ENCODE measurements at regions not wholly inside any gene's neighbourhood (a gene's known extent, or its start where the extent isn't known, plus 50 kb on each side); places are given as distances from the start of the nearest gene placed in this dataset.

- DNase-seq = no peak
- ChIA-PET POLR2A (no interaction called here), CTCF (no interaction called here)
- Mint-ChIP-seq H3K27me3 (peaks cover 6% of the 10 kb centered on the region), H3K4me3 (no peak overlapping the region), H3K4me1 (no peaks in the 10 kb centered on the region), H3K36me3 (ENCODE audit: low read depth) (no peaks in the 10 kb centered on the region), H3K27ac (no peak overlapping the region), H3K9me3 (no peaks in the 10 kb centered on the region)
These were observed 166.9 kb upstream of the DCN start for GRCh38 chr12:91349476-91349875.

- no peak overlapping the region for H3K4me3 Mint-ChIP-seq
- no peaks in the 10 kb centered on the region for H3K9me3 Mint-ChIP-seq
- H3K36me3 Mint-ChIP-seq (ENCODE audit: low read depth) = no peaks in the 10 kb centered on the region
- POLR2A ChIA-PET = no interaction called here
- DNase-seq = no peak
- CTCF ChIA-PET = no interaction called here
- peaks cover 6% of the 10 kb centered on the region for H3K27me3 Mint-ChIP-seq
- no peak overlapping the region for H3K27ac Mint-ChIP-seq
- H3K4me1 Mint-ChIP-seq = no peaks in the 10 kb centered on the region
These were observed 165.0 kb upstream of the DCN start for GRCh38 chr12:91347481-91348214.

GRCh38 chr12:91346827-91347226 lies 164.2 kb upstream of the DCN start:
- Mint-ChIP-seq H3K27me3 (peaks cover 6% of the 10 kb centered on the region), H3K36me3 (ENCODE audit: low read depth) (no peaks in the 10 kb centered on the region), H3K4me1 (no peaks in the 10 kb centered on the region), H3K9me3 (no peaks in the 10 kb centered on the region), H3K27ac (no peak overlapping the region), H3K4me3 (no peak overlapping the region)
- ChIA-PET POLR2A (no interaction called here), CTCF (no interaction called here)
- no peak for DNase-seq

- Mint-ChIP-seq H3K27ac (no peak overlapping the region), H3K36me3 (ENCODE audit: low read depth) (no peaks in the 10 kb centered on the region), H3K4me1 (no peaks in the 10 kb centered on the region), H3K9me3 (no peaks in the 10 kb centered on the region), H3K27me3 (peaks cover 3% of the 10 kb centered on the region), H3K4me3 (no peak overlapping the region)
- POLR2A ChIA-PET = no interaction called here
- CTCF ChIA-PET = no interaction called here
- DNase-seq = no peak
These were observed 161.8 kb upstream of the DCN start for GRCh38 chr12:91344408-91344807.

GRCh38 chr12:91343010-91343409 lies 160.4 kb upstream of the DCN start:
- ChIA-PET CTCF (no interaction called here), POLR2A (no interaction called here)
- no peaks in the 10 kb centered on the region for H3K9me3 Mint-ChIP-seq
- peaks cover under 1% of the 10 kb centered on the region for H3K27me3 Mint-ChIP-seq
- no peaks in the 10 kb centered on the region for H3K36me3 Mint-ChIP-seq (ENCODE audit: low read depth)
- H3K4me1 Mint-ChIP-seq = no peaks in the 10 kb centered on the region
- H3K4me3 Mint-ChIP-seq = no peak overlapping the region
- DNase-seq = no peak
- H3K27ac Mint-ChIP-seq = no peak overlapping the region

- Mint-ChIP-seq H3K36me3 (ENCODE audit: low read depth) (no peaks in the 10 kb centered on the region), H3K27ac (no peak overlapping the region), H3K9me3 (no peaks in the 10 kb centered on the region), H3K4me3 (no peak overlapping the region), H3K27me3 (peaks cover 4% of the 10 kb centered on the region), H3K4me1 (no peaks in the 10 kb centered on the region)
- CTCF ChIA-PET = no interaction called here
- no peak for DNase-seq
- POLR2A ChIA-PET = no interaction called here
These were observed 156.5 kb upstream of the DCN start for GRCh38 chr12:91339106-91339505.

GRCh38 chr12:91335699-91336098 lies 153.1 kb upstream of the DCN start:
- Mint-ChIP-seq H3K4me3 (no peak overlapping the region), H3K36me3 (ENCODE audit: low read depth) (no peaks in the 10 kb centered on the region), H3K4me1 (no peaks in the 10 kb centered on the region), H3K27me3 (peaks cover 7% of the 10 kb centered on the region), H3K9me3 (no peaks in the 10 kb centered on the region), H3K27ac (no peak overlapping the region)
- POLR2A ChIA-PET = no interaction called here
- no peak for DNase-seq
- CTCF ChIA-PET = no interaction called here

GRCh38 chr12:91333966-91334365 lies 151.3 kb upstream of the DCN start:
- no peak overlapping the region for H3K27ac Mint-ChIP-seq
- H3K27me3 Mint-ChIP-seq = peaks cover 7% of the 10 kb centered on the region
- DNase-seq = no peak
- ChIA-PET CTCF (interaction anchor here (0.6 kb wide), 1 partner anchor 1668 kb away, joined by 3 read pairs; no protein-coding TSS in a partner anchor), POLR2A (no interaction called here)
- H3K9me3 Mint-ChIP-seq = no peaks in the 10 kb centered on the region
- no peak overlapping the region for H3K4me3 Mint-ChIP-seq
- no peaks in the 10 kb centered on the region for H3K36me3 Mint-ChIP-seq (ENCODE audit: low read depth)
- no peaks in the 10 kb centered on the region for H3K4me1 Mint-ChIP-seq

GRCh38 chr12:91332302-91332701 lies 149.7 kb upstream of the DCN start:
- CTCF ChIA-PET = no interaction called here
- no peaks in the 10 kb centered on the region for H3K9me3 Mint-ChIP-seq
- POLR2A ChIA-PET = no interaction called here

GRCh38 chr12:91331371-91331770 lies 148.8 kb upstream of the DCN start:
- Mint-ChIP-seq H3K36me3 (ENCODE audit: low read depth) (no peaks in the 10 kb centered on the region), H3K27ac (no peak overlapping the region), H3K9me3 (no peaks in the 10 kb centered on the region), H3K4me1 (no peaks in the 10 kb centered on the region), H3K4me3 (no peak overlapping the region), H3K27me3 (peaks cover 8% of the 10 kb centered on the region)
- no peak for DNase-seq
- POLR2A ChIA-PET = no interaction called here
- CTCF ChIA-PET = no interaction called here

More at GRCh38 chr12:91332302-91332701, 149.7 kb upstream of the DCN start:
- Mint-ChIP-seq H3K27ac (no peak overlapping the region), H3K4me3 (no peak overlapping the region), H3K4me1 (no peaks in the 10 kb centered on the region), H3K36me3 (ENCODE audit: low read depth) (no peaks in the 10 kb centered on the region), H3K27me3 (peaks cover 7% of the 10 kb centered on the region)
- no peak for DNase-seq

- no peak for DNase-seq
- Mint-ChIP-seq H3K4me1 (no peaks in the 10 kb centered on the region), H3K4me3 (no peak overlapping the region), H3K27ac (no peak overlapping the region), H3K36me3 (ENCODE audit: low read depth) (no peaks in the 10 kb centered on the region), H3K9me3 (no peaks in the 10 kb centered on the region), H3K27me3 (peaks cover 6% of the 10 kb centered on the region)
- POLR2A ChIA-PET = no interaction called here
- CTCF ChIA-PET = no interaction called here
These were observed 145.8 kb upstream of the DCN start for GRCh38 chr12:91328451-91328850.

GRCh38 chr12:91327889-91328288 lies 145.3 kb upstream of the DCN start:
- Mint-ChIP-seq H3K4me3 (no peak overlapping the region), H3K4me1 (no peaks in the 10 kb centered on the region), H3K36me3 (ENCODE audit: low read depth) (no peaks in the 10 kb centered on the region), H3K27ac (no peak overlapping the region), H3K9me3 (no peaks in the 10 kb centered on the region), H3K27me3 (peaks cover 6% of the 10 kb centered on the region)
- POLR2A ChIA-PET = no interaction called here
- DNase-seq = no peak
- CTCF ChIA-PET = no interaction called here

GRCh38 chr12:91327131-91327530 lies 144.5 kb upstream of the DCN start:
- no peaks in the 10 kb centered on the region for H3K36me3 Mint-ChIP-seq (ENCODE audit: low read depth)

More at GRCh38 chr12:91327131-91327530, 144.5 kb upstream of the DCN start:
- ChIA-PET CTCF (interaction anchor here (1.0 to 2.3 kb wide), 3 partner anchors 11 to 349 kb away, joined by 4 to 15 read pairs (median 6); no protein-coding TSS in a partner anchor), POLR2A (no interaction called here)
- Mint-ChIP-seq H3K27me3 (peaks cover 6% of the 10 kb centered on the region), H3K9me3 (no peaks in the 10 kb centered on the region), H3K4me1 (no peaks in the 10 kb centered on the region), H3K4me3 (no peak overlapping the region), H3K27ac (no peak overlapping the region)
- no peak for DNase-seq
